K562 (cell line): ENCODE measurements at regions not wholly inside any gene's neighbourhood (a gene's known extent, or its start where the extent isn't known, plus 50 kb on each side); places are given as distances from the start of the nearest gene placed in this dataset.

ENCODE experiments used
- ATAC-seq: fragments of 200-7000 bp; cut with Tn5 transposase; 3 replicates; pipeline ENCODE4 v1.9.1; 2020; ENCODE audit warnings: moderate library complexity
- BruUV-seq: library from RNA; stranded (reverse); fragments of 400-500 nt; replicated peaks from 2 replicates; lab custom pipeline; 2021; lab: Mats Ljungman, UMichigan
- CTCF ChIA-PET: fragments of 300-600 bp; formaldehyde crosslinking; extraction: SDS; loops from one replicate; lab custom pipeline; 2021; ENCODE audit warnings: low intra/inter-chr PET ratio; lab: Yijun Ruan, JAX
- POLR2A ChIA-PET: fragments of 300-600, 350-650 bp; sonication (Branson Sonifier 250); formaldehyde crosslinking; extraction: SDS; loops from one replicate; lab custom pipeline; 2021; ENCODE audit warnings: antibody characterized with exemption, inconsistent platforms; lab: Yijun Ruan, JAX
- DNase-seq, 4 experiments: peaks; one replicate each; pipeline versions ENCODE4 v3.0.0 to v3.0.0-alpha.2; 2011 to 2018; ENCODE audit warnings: low spot score in 3 of 4, mixed read lengths in 3 of 4; ENCODE audit errors: extremely low read depth in 1 of 4
- FAIRE-seq: peaks from 2 replicates; lab custom pipeline; 2011; peaks lifted over from hg19 to GRCh38; lab: Jason Lieb, UNC
- H2AFZ ChIP-seq: 2 replicates; pipeline ENCODE4 v1.6.0; 2011; ENCODE audit warnings: low read depth, low read length, control low read depth, inconsistent platforms
- H3K27ac ChIP-seq: fragments of 200-600 bp; 3 replicates; pipeline ENCODE4 v1.8.0; 2011; ENCODE audit warnings: low read depth, mild to moderate bottlenecking, control low read depth, inconsistent platforms, low read length, moderate library complexity, mixed read lengths; ENCODE audit errors: extremely low read depth
- H3K27me3 ChIP-seq, 2 experiments: fragments of 300-600 bp in 1 of 2; 2 replicates in 1 of 2; 3 replicates in 1 of 2; pipeline versions ENCODE4 v1.6.0 to v1.8.0; 2011; ENCODE audit warnings: inconsistent platforms in 2 of 2, low read length in 2 of 2, mild to moderate bottlenecking in 1 of 2, mixed read lengths in 1 of 2, moderate library complexity in 1 of 2; ENCODE audit not compliant: control insufficient read depth in 2 of 2, insufficient read depth in 2 of 2
- H3K36me3 ChIP-seq: fragments of 300-600 bp; 3 replicates; pipeline ENCODE4 v1.8.0; 2011; ENCODE audit warnings: mild to moderate bottlenecking, low read length, inconsistent platforms; ENCODE audit not compliant: control insufficient read depth, insufficient read depth
- H3K4me1 ChIP-seq, 2 experiments: fragments of 200-600 bp in 1 of 2; replicated peaks in 1 of 2; 2 replicates in 1 of 2; 3 replicates in 1 of 2; pipeline versions ENCODE4 v1.5.1 to v1.8.0; 2011; ENCODE audit warnings: inconsistent platforms in 2 of 2, low read length in 2 of 2, mild to moderate bottlenecking in 1 of 2, mixed read lengths in 1 of 2, moderate library complexity in 1 of 2; ENCODE audit not compliant: control insufficient read depth in 2 of 2, insufficient read depth in 2 of 2
- H3K4me2 ChIP-seq: 2 replicates; pipeline ENCODE4 v1.6.1; 2011; ENCODE audit warnings: low read length, control low read depth, inconsistent platforms, mixed read lengths; ENCODE audit not compliant: insufficient read depth
- H3K4me3 ChIP-seq: fragments of 200-600 bp; sonication (generic), shearing (Covaris generic); 2 replicates; pipeline ENCODE4 v1.5.1; 2016; ENCODE audit warnings: control low read depth, inconsistent platforms
- H3K79me2 ChIP-seq: fragments of 200-600 bp; 3 replicates; pipeline ENCODE4 v1.8.0; 2011; ENCODE audit warnings: low read length, inconsistent platforms; ENCODE audit not compliant: control insufficient read depth, insufficient read depth
- H3K9ac ChIP-seq, 2 experiments: 2 replicates each; pipeline versions ENCODE4 v1.6.0 to v1.6.1; 2011; ENCODE audit warnings: low read depth in 2 of 2, low read length in 2 of 2, control low read depth in 1 of 2, inconsistent platforms in 1 of 2, mild to moderate bottlenecking in 1 of 2, mixed read lengths in 1 of 2; ENCODE audit not compliant: insufficient read depth in 1 of 2
- H3K9me1 ChIP-seq: one replicate; pipeline ENCODE4 v1.6.0; 2011; ENCODE audit warnings: inconsistent platforms, mild to moderate bottlenecking, low read length, moderate library complexity; ENCODE audit not compliant: control insufficient read depth, insufficient read depth
- H3K9me3 ChIP-seq: replicated peaks from 2 replicates; pipeline ENCODE4 v1.5.1; 2011; ENCODE audit warnings: low read depth, low read length, inconsistent platforms; ENCODE audit not compliant: control insufficient read depth, insufficient read depth
- H4K20me1 ChIP-seq: replicated peaks from 2 replicates; pipeline ENCODE4 v1.6.1; 2011; ENCODE audit warnings: low read length, inconsistent platforms, mixed read lengths; ENCODE audit not compliant: control insufficient read depth, insufficient read depth
- ARID2 ChIP-seq: fragments of 450-650 bp; IDR thresholded peaks from 2 replicates; pipeline ENCODE4 v1.6.1; 2017; ENCODE audit warnings: antibody characterized with exemption, mild to moderate bottlenecking
- BCOR ChIP-seq: fragments of 450-650 bp; IDR thresholded peaks from 2 replicates; pipeline ENCODE4 v1.6.1; 2016
- CC2D1A ChIP-seq: fragments of 450-650 bp; IDR thresholded peaks from 2 replicates; pipeline ENCODE4 v1.6.1; 2017; ENCODE audit warnings: mild to moderate bottlenecking
- ETV5 ChIP-seq: sonication (generic); formaldehyde crosslinking; IDR thresholded peaks from 2 replicates; pipeline ENCODE4 v1.4.0; 2020; ENCODE audit warnings: low read depth, mild to moderate bottlenecking, missing genetic modification reagents
- HNRNPK ChIP-seq: fragments of 200-400 bp; formaldehyde crosslinking; IDR thresholded peaks from one replicate; pipeline ENCODE4 v1.6.1; 2018; ENCODE audit warnings: mild to moderate bottlenecking, low read depth, low read length; ENCODE audit not compliant: poor library complexity, severe bottlenecking
- LARP7 ChIP-seq: fragments of 450-650 bp; IDR thresholded peaks from 2 replicates; pipeline ENCODE4 v1.6.1; 2016
- MIER1 ChIP-seq: fragments of 450-650 bp; IDR thresholded peaks from 2 replicates; pipeline ENCODE4 v1.6.1; 2016; ENCODE audit warnings: antibody characterized with exemption, mild to moderate bottlenecking, low read depth
- MTF1 ChIP-seq: fragments of 250-450 bp; sonication (Bioruptor Pico); IDR thresholded peaks from 2 replicates; pipeline ENCODE4 v1.9.0; 2021; ENCODE audit warnings: moderate library complexity, mild to moderate bottlenecking, inconsistent platforms, borderline replicate concordance
- NFRKB ChIP-seq: fragments of 450-650 bp; IDR thresholded peaks from 2 replicates; pipeline ENCODE4 v1.6.1; 2016; ENCODE audit warnings: low read depth
- NR2F6 ChIP-seq: fragments of 450-650 bp; formaldehyde crosslinking; IDR thresholded peaks from 2 replicates; pipeline ENCODE4 v1.4.0; 2020; ENCODE audit warnings: mild to moderate bottlenecking
- NUFIP1 ChIP-seq: fragments of 450-650 bp; IDR thresholded peaks from 2 replicates; pipeline ENCODE4 v1.6.1; 2018; ENCODE audit not compliant: partially characterized antibody
- PHB ChIP-seq: fragments of 250-450 bp; sonication (Bioruptor Pico); IDR thresholded peaks from 2 replicates; pipeline ENCODE4 v1.5.0; 2021
- RBM22 ChIP-seq: fragments of 200-400 bp; formaldehyde crosslinking; IDR thresholded peaks from 2 replicates; pipeline ENCODE4 v1.6.1; 2018; ENCODE audit warnings: low read length, low read depth; ENCODE audit not compliant: poor library complexity, severe bottlenecking
- SAFB2 ChIP-seq: fragments of 200-400 bp; formaldehyde crosslinking; IDR thresholded peaks from 2 replicates; pipeline ENCODE4 v1.6.1; 2018; ENCODE audit warnings: borderline replicate concordance, low read length, low read depth, moderate library complexity; ENCODE audit not compliant: severe bottlenecking
- SMARCA5 ChIP-seq: fragments of 450-650 bp; IDR thresholded peaks from 2 replicates; pipeline ENCODE4 v1.6.1; 2016
- TBP ChIP-seq: optimal IDR thresholded peaks from 2 replicates; pipeline ENCODE3; 2011; ENCODE audit warnings: low read depth, low read length, improper control_type of control experiment
- TEAD4 ChIP-seq, 2 experiments: sonication (generic) in 1 of 2; formaldehyde crosslinking in 1 of 2; IDR thresholded peaks; 2 replicates each; pipeline versions ENCODE4 v1.6.1 to v1.8.0; 2012 to 2022; ENCODE audit warnings: borderline replicate concordance in 1 of 2, inconsistent platforms in 1 of 2, low read length in 1 of 2, mild to moderate bottlenecking in 1 of 2, missing genetic modification reagents in 1 of 2
- ZBTB17 ChIP-seq: fragments of 450-650 bp; formaldehyde crosslinking; IDR thresholded peaks from 2 replicates; pipeline ENCODE4 v1.4.0; 2020; ENCODE audit warnings: mild to moderate bottlenecking
- ZNF124 ChIP-seq: sonication (generic); formaldehyde crosslinking; IDR thresholded peaks from 2 replicates; pipeline ENCODE4 v1.8.1; 2022; ENCODE audit warnings: missing genetic modification reagents
- WGBS: fragments of 100-300 bp; shearing (Covaris generic); methylation state at CpG from one replicate; pipeline ENCODE4 v1.1.6; 2016; ENCODE audit warnings: low coverage, mixed read lengths; ENCODE audit not compliant: insufficient coverage; ENCODE audit errors: missing lambda C conversion rate; 5-methylcytosine and 5-hydroxymethylcytosine counted together
- in situ Hi-C: fragments of 300-500 bp; cut with MboI; formaldehyde crosslinking; loops from 4 replicates; pipeline ENCODE4 v1.15.0; 2018; ENCODE audit warnings: inconsistent platforms, mixed read lengths
- intact Hi-C: fragments of 100-400 bp; cut with micrococcal nuclease; formaldehyde crosslinking; loops from 2 replicates; pipeline ENCODE4 v1.14.2; 2022

GRCh38 chr1:168799927-168800605 is 71.1 kb upstream of the DPT start:
- no peaks in the 10 kb centered on the region for H3K9me1 ChIP-seq
- H3K4me3 ChIP-seq, result no peak overlapping the region
- BruUV-seq, result no TSS peak
- H3K9me3 ChIP-seq, result no peaks in the 10 kb centered on the region
- POLR2A ChIA-PET, result no interaction called here
- no peaks in the 10 kb centered on the region for H3K27me3 ChIP-seq
- no peaks in the 10 kb centered on the region for H3K36me3 ChIP-seq
- CTCF ChIA-PET, result no interaction called here
- H3K4me1 ChIP-seq, result no peaks in the 10 kb centered on the region
- FAIRE-seq, result no peak
- H3K9ac ChIP-seq, result no peak overlapping the region
- no peak overlapping the region for H3K4me2 ChIP-seq
- DNase-seq, result no peak
- in situ Hi-C loops, result no loop called here
- intact Hi-C loops, result no loop called here
- H4K20me1 ChIP-seq, result no peaks in the 10 kb centered on the region
- TF ChIP-seq TBP (no peak), NFRKB (no peak), NR2F6 (no peak), ARID2 (no peak), CC2D1A (no peak), MTF1 (no peak), PHB (CRISPR knock-in tag) (no peak), SMARCA5 (no peak), HNRNPK (no peak), MIER1 (no peak), BCOR (no peak), RBM22 (no peak), TEAD4 (IDR thresholded peaks at IDR 0.05; ENCODE audit: low read length) (no peak), TEAD4 (CRISPR knock-in tag; IDR thresholded peaks at IDR 0.05; ENCODE audit: borderline replicate concordance) (no peak), LARP7 (no peak), ZBTB17 (CRISPR knock-in tag) (no peak), ZNF124 (no peak), NUFIP1 (no peak), SAFB2 (no peak), ETV5 (no peak)
- H3K27ac ChIP-seq, result no peak overlapping the region
- H3K79me2 ChIP-seq, result no peaks in the 10 kb centered on the region
- no peak for ATAC-seq
- H2AFZ ChIP-seq, result no peak overlapping the region
- WGBS, result 0% methylated on average over 2 of the region's 2 CpGs
